T-helper 1 cell (primary cell): ENCODE measurements at regions not wholly inside any gene's neighbourhood (a gene's known extent, or its start where the extent isn't known, plus 50 kb on each side); places are given as distances from the start of the nearest gene placed in this dataset.

Experiments
- DNase-seq, 5 donors: peaks; one replicate each; pipeline ENCODE4 v3.0.0-alpha.2; 2012 to 2020

DNA sequence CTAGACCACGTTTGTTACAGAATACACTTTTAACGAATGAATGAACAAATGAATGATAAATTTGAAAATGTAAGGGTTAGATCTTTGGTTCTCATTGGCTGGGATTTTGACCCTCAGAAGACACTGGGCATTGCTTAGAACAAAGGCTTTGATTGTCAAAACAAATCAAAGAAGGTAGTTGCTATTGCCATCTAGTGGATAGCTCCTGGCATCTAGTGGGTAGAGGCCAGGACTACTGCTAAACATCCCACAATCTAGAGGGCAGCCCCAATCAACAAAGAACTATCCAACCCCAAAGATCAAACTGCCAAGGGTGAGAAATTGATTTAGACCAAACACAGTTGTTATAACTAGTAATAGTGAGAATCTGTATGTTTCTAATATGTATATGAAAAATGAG lies 552.3 kb downstream of the KCNJ3 start:
- DNase-seq, result no peak

DNA sequence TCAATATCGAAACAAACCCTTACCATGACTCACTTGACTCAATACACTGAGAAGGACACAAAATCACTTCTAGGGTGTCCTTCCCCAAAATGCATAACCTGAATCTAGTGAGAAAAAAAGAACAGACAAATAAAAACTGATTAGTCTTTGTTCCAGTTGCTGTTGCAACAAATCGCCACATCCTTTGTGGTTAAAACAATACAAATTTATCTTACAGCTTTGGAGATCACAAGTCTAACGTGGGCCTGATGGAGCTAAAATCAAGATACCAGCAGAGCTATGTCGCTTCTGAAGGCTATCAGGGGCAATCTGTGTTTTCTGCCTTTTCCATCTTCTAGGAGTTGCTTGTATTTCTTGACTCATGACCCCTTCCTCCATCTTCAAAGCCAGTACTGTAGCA lies 541.7 kb downstream of the KCNJ3 start:
- DNase-seq, result no peak

DNA sequence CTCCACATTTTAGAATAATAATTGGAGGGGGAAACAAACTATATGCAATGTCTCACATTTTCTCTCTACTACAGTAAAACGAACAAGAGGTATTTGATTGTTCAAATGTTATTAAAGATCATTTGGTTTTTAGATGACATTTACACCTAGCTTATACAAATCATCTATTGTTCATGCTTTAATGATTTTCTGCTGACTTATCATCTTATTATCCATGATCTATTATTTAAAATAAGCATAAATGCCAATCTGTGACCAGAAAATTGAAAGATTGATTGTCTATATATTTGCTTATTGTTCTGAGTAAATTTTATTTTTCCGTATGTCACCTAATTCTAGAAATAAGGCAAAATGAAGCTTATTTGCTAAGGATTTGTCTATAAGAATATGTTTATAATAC lies 537.2 kb downstream of the KCNJ3 start:
- no peak for DNase-seq

DNA sequence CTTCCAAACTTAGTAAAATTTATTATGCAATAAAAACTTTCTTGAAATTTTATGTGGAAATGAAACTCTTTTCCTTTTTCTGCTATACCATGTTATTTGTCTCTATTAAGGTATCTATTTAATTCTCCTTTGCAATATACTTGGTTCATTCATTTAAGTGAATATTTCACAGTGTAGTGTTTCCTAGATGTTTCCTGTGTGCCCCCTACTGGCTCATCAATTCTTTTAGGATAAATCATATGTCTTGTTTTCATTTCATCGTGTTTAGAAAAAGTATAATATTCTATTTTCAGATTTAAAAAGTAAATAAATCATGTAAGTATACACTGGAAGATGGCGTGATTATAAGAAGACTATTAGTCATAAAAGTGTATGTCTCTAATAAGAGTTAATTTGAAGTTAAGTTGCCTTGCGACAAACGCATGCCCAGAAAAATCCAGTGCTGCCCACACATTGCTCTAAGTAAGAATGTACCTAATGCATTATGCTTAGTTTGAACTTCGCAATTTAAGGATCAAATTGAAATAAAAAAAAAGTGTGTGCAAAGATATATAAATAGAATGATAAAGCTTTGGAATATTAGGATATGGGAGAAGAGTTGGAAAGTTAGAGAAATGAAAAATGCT lies 525.4 kb downstream of the KCNJ3 start:
- DNase-seq, result no peak

DNA sequence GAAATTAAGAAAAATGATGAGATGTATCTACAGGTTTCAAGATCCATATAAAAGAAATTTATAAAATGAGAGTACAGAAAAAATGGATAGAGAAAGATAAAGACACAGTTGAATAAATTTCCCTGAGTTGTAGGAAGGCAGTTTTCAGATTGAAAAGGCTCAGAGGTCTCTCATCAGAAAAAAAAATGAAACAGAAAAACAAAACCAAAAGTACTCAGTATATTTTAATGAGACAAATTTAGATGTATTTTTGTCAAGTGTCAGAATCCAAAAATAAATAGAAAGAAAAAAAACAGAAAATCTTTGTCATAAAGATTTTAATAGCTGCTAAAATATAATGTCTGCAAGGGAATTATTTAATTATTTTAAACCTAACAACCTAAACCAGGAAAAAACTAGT lies 520.5 kb downstream of the KCNJ3 start:
- no peak for DNase-seq

DNA sequence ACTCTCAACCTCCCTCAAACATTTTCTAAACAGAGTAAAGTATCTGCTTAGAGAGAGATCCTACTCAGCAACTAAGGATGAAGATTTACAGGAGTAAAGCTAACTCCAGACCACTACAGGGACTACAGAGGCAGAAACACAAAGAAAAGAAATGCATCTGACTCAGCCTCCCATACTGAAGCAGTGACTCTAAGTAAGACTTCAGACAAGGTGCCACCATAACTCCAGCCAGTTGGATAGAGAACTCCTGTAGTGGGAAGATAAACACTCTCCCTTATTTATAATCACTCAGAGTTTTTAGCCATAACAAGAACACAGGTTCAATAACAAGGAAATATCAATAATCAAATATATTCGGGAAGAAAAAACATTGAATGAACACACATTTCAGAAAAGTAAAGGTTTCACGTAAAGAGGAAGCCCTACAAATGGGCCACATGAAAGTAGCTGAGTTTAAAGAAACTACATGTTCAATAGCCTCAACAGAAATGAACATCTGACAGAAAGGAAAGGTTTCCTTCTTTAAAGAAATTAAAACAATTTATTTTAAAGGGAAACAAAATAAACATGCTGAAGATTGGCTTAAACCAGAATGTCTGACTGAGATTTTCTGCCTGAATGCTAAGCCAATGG lies 519.9 kb downstream of the KCNJ3 start:
- DNase-seq, result no peak

- DNase-seq, result no peak
These were observed 516.7 kb downstream of the KCNJ3 start for GRCh38 chr2:155215037-155215707.

- no peak for DNase-seq
These were observed 511.4 kb downstream of the KCNJ3 start for GRCh38 chr2:155209696-155210450.

DNA sequence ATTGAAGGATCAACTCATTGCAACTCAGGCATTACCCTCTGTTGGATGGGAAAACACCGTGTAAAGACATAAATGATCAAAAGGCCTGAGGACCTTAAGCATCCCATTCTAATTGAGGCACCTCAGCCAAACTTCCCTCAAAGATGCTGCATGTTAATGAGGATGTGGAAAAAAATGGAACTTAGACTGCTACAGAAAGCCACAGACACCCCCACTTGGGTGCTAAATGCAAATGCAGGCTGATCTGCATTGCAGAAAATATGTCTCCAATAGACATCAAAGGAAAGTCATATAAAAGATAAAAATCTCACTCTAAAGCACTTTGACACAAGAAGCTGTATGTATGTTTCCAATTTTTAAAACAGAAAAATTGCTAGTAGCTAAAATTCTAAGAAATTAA lies 504.7 kb downstream of the KCNJ3 start:
- DNase-seq, result no peak

- DNase-seq, result no peak
These were observed 502.3 kb downstream of the KCNJ3 start for GRCh38 chr2:155200753-155201152.

- no peak for DNase-seq
These were observed 491.8 kb downstream of the KCNJ3 start for GRCh38 chr2:155190342-155190741.

- no peak for DNase-seq
These were observed 480.4 kb downstream of the KCNJ3 start for GRCh38 chr2:155178921-155179320.

DNA sequence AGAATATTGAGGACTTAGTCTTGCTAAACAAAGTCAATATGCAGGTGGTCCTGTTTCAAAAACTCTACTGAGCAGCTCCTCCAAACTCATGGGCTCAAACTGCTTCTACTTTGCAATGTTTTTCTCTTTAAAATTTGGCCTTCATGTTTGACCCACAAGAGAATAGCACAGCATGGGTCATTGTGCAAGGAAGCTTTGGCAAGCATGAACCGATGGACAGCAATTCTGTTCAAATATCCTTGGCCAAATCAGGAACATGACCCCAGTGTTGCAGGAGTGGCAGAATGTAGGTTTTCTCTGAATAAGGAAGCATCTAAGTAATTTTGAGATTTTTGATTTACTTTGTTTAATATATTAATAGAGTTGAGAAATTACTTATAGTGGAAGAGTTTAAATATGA lies 477.9 kb downstream of the KCNJ3 start:
- no peak for DNase-seq

- no peak for DNase-seq
These were observed 470.8 kb downstream of the KCNJ3 start for GRCh38 chr2:155169317-155169716.

DNA sequence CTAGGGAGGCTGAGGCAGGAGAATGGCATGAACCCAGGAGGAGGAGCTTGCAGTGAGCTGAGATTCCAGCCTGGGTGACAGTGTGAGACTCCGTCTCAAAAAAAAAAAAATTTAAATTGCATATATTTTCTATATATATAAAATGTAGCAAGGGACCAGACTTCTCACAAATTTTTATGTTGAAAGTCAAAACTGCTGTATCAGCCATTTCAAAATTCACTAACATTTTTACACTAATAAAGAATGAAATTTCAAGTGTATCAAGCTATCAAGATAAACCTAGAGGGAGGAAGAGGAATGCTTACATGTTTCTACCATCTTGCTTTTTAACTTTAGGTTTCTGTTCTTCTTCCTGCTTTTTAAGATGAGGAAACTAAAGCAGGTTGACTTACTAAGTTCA lies 464.0 kb downstream of the KCNJ3 start:
- no peak for DNase-seq

- DNase-seq, result no peak
These were observed 462.8 kb downstream of the KCNJ3 start for GRCh38 chr2:155161314-155161713.

DNA sequence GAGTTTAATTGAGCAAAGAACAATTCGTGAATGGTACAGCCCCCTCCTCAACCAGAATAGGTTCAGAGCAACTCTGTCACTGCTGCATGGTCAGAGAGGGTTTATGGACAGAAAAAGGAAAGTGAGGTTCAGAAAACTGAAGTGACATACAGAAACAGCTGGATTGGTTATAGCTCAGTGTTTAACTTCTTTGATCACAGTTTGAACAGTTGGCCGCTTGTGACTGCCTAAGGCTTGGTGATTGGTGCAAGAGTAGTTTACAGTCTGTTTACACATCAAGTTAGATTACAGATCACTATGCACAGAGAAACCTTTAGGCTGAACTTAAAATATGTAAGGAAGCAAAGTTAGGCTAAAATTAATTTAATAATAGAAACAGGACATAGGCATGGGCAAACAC lies 459.2 kb downstream of the KCNJ3 start:
- no peak for DNase-seq

- no peak for DNase-seq
These were observed 458.6 kb downstream of the KCNJ3 start for GRCh38 chr2:155157065-155157464.

DNA sequence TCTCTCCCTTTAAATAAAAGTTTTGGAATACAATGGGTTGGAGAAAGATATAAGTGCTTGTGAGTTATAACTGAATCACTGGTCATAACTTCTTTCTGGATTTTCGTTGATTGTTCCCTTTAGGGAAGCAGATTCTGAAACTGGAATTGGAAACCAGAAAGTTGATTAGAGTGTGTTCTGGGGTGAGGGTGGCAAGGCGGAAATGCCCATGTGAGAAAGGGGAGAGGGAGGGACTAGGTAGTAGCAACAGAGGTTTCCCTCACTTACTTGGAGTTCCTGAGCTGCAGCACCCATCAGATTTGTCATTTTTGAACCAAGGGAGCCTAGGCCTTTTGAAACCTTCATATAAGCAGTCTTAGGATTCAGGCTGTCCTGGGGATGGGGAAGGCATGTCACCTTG lies 453.4 kb downstream of the KCNJ3 start:
- DNase-seq, result no peak

- no peak for DNase-seq
These were observed 453.0 kb downstream of the KCNJ3 start for GRCh38 chr2:155151472-155151871.

DNA sequence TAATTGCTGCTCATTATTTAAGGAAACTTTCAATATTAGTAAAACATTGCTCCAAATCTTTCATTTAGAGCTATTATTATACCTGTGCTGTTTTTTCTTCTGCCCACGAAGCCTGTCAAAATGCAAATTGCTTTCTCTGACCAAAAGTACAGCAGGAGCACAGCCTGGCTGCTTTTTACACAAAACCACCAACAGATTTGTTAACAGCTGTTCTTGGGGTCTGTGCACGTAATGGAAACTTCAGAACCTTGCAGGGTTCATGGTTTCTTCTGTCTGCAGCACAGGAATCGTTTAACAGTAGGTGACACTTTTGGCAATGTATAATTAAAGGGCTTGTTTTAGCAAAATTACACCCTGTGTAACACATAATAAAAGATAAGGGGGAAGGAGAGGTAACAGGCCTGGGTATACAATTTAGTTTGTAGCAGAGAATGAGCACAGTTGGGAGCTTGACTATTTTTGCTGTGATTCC lies 447.3 kb downstream of the KCNJ3 start:
- DNase-seq, result no peak

DNA sequence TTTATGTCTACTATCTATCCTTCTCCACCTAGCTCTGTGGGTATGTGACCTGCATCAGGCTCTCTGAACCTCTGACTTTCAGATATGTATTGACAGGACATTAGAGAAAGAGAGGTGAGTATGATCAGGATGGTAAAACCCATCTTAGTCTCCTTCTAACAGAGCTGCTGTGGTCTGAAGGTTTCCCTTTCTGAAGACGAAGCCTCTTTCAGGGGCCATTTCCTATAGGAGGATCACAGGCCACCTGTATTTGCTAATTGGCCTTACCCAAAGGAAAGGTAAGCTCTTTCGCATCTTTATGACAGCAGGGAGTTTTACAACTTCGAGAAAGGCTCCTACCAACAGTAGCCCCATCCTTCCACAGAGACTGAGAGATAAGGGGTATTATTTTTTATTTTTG lies 442.9 kb downstream of the KCNJ3 start:
- DNase-seq, result no peak

GRCh38 chr2:155125585-155126230 lies 427.2 kb downstream of the KCNJ3 start:
- DNase-seq, result no peak
